ENCODE measurements at regions not wholly inside any gene's neighbourhood (a gene's known extent, or its start where the extent isn't known, plus 50 kb on each side); places are given as distances from the start of the nearest gene placed in this dataset.

GRCh38 chr9:115668521-115668920 is 485.1 kb upstream of the PAPPA start:
- TF ChIP-seq, protein P1, sequence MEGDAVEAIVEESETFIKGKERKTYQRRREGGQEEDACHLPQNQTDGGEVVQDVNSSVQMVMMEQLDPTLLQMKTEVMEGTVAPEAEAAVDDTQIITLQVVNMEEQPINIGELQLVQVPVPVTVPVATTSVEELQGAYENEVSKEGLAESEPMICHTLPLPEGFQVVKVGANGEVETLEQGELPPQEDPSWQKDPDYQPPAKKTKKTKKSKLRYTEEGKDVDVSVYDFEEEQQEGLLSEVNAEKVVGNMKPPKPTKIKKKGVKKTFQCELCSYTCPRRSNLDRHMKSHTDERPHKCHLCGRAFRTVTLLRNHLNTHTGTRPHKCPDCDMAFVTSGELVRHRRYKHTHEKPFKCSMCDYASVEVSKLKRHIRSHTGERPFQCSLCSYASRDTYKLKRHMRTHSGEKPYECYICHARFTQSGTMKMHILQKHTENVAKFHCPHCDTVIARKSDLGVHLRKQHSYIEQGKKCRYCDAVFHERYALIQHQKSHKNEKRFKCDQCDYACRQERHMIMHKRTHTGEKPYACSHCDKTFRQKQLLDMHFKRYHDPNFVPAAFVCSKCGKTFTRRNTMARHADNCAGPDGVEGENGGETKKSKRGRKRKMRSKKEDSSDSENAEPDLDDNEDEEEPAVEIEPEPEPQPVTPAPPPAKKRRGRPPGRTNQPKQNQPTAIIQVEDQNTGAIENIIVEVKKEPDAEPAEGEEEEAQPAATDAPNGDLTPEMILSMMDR (IDR thresholded peaks at IDR 0.05) = no peak
- TF ChIP-seq POLR2A (IDR thresholded peaks at IDR 0.05) (no peak), POLR2AphosphoS5 (IDR thresholded peaks at IDR 0.05) (no peak)

All from upper lobe of left lung (tissue), 4 donors.